Iris pigment epithelial cell (primary cell): ENCODE measurements at regions not wholly inside any gene's neighbourhood (a gene's known extent, or its start where the extent isn't known, plus 50 kb on each side); places are given as distances from the start of the nearest gene placed in this dataset.
A peak's percentile ranks its signal among the peaks of the same experiment; 100 is the strongest.

ENCODE experiments used
- DNase-seq: peaks from one replicate; pipeline ENCODE4 v3.0.0-alpha.2; 2011; ENCODE audit warnings: low read depth

DNA sequence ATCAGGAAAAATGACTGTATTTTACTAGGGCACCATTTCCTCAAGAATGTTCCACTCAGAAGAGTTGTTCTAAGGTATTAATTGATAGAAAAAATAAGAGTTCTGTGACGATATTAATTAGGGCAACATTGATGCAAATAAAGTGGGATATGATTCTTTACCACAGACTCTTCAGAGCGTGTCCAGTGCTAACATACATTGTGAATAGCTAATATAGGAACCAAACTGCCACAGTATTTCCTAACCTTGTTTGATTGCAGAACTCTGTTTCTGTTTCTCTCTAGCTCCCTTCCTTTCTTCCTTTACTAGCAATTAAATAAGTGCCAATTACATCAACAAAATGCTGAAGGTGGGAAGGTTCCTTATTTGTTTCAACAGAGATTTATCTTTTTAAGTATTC is 154.1 kb upstream of the CPEB2 start:
- no peak for DNase-seq

GRCh38 chr4:14850455-14851097 is 151.7 kb upstream of the CPEB2 start:
- DNase-seq: no peak

- peak; percentile 97 for DNase-seq
Observed at GRCh38 chr4:14853176-14853943, 148.9 kb upstream of the CPEB2 start.

DNA sequence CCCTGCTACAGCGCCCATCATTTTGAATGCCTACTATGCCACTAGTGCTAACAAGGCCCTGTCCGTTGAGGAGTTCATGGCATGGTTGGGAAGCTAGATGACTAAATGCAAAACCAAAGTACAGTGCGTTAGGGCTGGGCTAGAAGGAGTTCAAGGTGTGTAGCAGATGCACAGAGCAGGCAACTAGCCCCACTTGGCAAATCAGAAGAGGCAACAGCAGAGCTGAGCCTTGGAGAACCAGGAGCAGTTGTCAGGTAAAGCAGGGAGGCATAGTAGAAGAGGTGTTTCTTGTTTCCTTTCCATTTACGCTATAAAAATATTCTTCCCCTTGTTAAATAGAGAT is 146.6 kb upstream of the CPEB2 start:
- no peak for DNase-seq

GRCh38 chr4:14856062-14856933 is 146.0 kb upstream of the CPEB2 start:
- DNase-seq: peak; percentile 100

GRCh38 chr4:14856934-14857235 is 145.4 kb upstream of the CPEB2 start:
- DNase-seq: peak; percentile 15

DNA sequence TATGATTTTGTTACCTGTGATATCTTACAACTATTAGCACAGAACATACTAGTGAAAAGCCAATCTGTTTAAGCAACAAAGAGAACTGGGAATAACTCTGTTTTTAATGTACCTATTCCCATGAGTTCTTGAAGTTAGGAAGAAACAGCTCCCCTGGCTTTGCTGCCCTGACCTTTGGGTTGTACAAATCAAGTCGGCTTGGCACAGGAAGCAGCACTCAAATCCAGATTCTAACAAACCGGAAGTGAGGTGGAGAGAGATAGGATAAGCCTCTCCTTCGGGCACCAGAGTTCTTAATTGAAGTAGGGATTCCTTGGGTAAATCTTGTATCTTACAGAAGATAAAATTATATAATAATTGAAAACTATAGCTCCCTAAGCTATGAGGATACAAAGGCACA is 144.8 kb upstream of the CPEB2 start:
- DNase-seq: peak; percentile 13

GRCh38 chr4:14857981-14858380 is 144.3 kb upstream of the CPEB2 start:
- DNase-seq: no peak

GRCh38 chr4:14862891-14863290 is 139.4 kb upstream of the CPEB2 start:
- DNase-seq: no peak

DNA sequence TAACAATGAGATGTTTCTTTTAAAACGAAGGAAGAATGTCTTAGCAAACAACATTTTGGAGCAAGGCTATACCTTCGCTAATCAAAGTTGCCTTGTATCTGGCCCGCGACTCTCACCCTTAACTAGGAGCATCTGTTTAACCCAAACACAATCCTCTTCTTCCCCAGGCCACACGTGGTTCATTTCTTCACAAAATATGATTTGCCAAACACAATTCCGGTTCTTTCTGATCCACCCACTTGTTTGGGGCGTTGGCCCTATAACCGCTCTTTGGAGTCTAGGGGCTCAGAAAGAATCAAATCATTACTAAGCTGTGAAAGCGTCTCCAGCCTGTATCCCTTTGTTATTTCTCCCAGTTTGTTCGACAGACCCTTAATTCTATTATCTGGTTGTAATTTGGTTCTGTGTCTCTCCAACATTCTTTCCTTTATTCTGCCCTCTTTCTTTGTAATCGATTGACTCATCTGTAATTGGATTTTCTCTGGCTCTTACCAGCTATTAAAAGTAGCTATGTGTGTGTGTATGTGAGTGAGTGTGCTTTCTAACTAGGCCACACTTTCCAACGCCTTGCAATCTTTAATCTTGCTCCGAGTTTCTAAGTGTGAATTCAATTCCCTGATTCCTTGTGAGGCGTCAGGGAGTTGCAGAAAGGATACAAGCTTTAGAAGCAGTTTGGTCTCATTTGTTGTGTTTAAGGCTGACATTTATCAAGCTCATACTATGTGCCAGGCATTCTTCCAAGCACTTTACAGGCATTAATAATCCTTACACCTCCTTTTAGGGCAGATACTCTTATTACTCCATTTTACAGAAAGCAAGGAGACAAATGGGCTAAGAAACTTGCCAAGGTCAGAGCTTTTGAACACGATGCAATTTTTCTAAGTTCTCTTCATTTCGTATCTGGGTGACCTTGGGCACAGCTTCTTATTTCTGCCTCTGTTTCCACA is 138.6 kb upstream of the CPEB2 start:
- no peak for DNase-seq

DNA sequence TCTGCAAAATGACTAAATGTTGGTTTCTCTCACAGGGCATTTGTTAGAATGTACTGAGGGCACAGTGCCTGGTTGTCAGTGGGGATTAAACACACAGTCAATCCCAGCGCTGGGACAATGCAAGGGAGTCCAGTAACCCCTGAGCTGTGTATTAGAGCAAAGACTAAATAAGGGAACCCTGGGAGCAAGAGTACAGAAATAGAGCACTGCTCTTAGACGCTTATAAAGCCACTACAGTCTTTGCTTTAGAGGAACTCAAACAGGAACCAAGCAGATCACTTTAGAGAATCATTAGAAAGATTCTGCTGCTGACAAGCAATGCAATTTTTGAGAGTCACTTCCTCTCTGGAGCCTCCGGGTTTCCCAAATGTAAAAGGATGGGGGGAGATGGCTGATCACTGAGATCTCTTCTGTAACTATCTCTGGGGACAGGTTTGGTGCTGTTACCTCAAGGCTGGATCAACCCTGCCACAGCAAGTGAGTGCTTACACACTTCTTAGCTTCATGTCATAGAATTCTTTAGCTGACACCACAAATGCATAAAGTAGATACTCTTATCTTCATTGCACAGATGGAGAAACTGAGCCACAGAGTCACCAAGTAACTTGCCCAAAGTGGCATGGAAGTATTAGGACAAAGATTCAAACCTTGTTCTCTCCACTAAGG is 137.8 kb upstream of the CPEB2 start:
- DNase-seq: no peak

DNA sequence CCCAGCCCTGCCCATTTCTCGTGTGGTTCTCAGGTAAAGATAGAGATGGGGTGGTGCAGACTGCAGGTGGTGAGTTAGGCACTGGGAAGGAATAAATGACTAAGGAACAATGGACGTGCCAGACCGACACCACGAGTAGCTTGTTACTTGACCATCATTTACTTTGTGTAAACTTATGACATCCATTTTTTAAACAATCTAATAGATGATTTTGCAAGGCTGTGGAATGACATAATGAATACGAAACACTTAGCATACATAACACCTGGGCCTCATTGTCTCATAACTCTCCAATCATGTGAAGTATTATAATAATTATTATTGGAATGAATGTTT is 137.3 kb upstream of the CPEB2 start:
- no peak for DNase-seq

- peak; percentile 17 for DNase-seq
Observed at GRCh38 chr4:14865804-14866203, 136.5 kb upstream of the CPEB2 start.

DNA sequence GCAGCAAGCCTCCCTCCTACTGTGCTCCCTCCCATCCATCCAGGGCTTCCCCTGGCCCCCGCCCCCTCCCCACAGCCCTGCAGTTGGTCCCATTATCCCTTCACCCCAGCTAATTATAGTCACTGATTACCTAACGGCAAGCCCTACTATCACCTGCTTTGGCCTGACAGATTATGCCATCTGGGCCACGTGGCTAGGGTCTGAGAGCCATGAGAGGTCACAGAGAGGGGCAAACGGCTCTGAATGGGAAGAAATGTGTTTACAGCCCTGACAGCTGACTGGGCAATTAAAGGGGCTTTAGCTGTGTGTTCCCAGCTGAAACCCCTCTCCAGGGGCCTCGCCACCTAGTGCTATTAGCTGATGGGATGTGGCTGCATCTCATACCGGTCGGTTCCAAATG is 134.4 kb upstream of the CPEB2 start:
- no peak for DNase-seq

- DNase-seq: no peak
Observed at GRCh38 chr4:14868426-14869395, 133.6 kb upstream of the CPEB2 start.

GRCh38 chr4:14871676-14872430 is 130.4 kb upstream of the CPEB2 start:
- DNase-seq: no peak

- DNase-seq: no peak
Observed at GRCh38 chr4:14874990-14875389, 127.3 kb upstream of the CPEB2 start.

GRCh38 chr4:14877246-14878225 is 124.7 kb upstream of the CPEB2 start:
- DNase-seq: no peak
